IMR-90 (cell line): ENCODE measurements at regions not wholly inside any gene's neighbourhood (a gene's known extent, or its start where the extent isn't known, plus 50 kb on each side); places are given as distances from the start of the nearest gene placed in this dataset.

Source experiments
- ATAC-seq: fragments of 200-7000 bp; cut with Tn5 transposase; 2 replicates; pipeline ENCODE4 v1.9.1; 2020; ENCODE audit warnings: low read depth, mild to moderate bottlenecking, moderate library complexity
- BruUV-seq: library from RNA; stranded (reverse); fragments of 400-500 nt; replicated peaks from 2 replicates; lab custom pipeline; 2021; lab: Mats Ljungman, UMichigan
- CTCF ChIA-PET: fragments of 300-600 bp; formaldehyde crosslinking; extraction: SDS; loops from one replicate; lab custom pipeline; 2021; ENCODE audit warnings: antibody characterized with exemption; lab: Yijun Ruan, JAX
- POLR2A ChIA-PET: fragments of 300-600 bp; sonication (Branson Sonifier 250); formaldehyde crosslinking; loops from one replicate; lab custom pipeline; 2022; ENCODE audit warnings: antibody characterized with exemption; ENCODE audit not compliant: unreplicated experiment; lab: Charles Lee
- DNase-seq: peaks from one replicate; pipeline ENCODE4 v3.0.0; 2013
- H2AFZ ChIP-seq: replicated peaks from 2 replicates; pipeline ENCODE3; 2013; ENCODE audit warnings: low read length, mild to moderate bottlenecking; ENCODE audit not compliant: poor library complexity
- H2AK5ac ChIP-seq: 2 replicates; pipeline ENCODE4 v1.6.1; 2013; ENCODE audit warnings: low read depth, low read length, inconsistent platforms
- H2AK9ac ChIP-seq: replicated peaks from 2 replicates; pipeline ENCODE3; 2013; ENCODE audit warnings: mild to moderate bottlenecking, low read depth, low read length, moderate library complexity; ENCODE audit not compliant: poor library complexity
- H2BK120ac ChIP-seq: 2 replicates; pipeline ENCODE4 v1.6.1; 2013; ENCODE audit warnings: low read depth, low read length, inconsistent platforms
- H2BK15ac ChIP-seq: 3 replicates; pipeline ENCODE4 v1.6.1; 2013; ENCODE audit warnings: low read depth, low read length, inconsistent platforms
- H2BK20ac ChIP-seq: 2 replicates; pipeline ENCODE4 v1.6.1; 2013; ENCODE audit warnings: low read depth, mild to moderate bottlenecking, inconsistent platforms, low read length, moderate library complexity
- H2BK5ac ChIP-seq: 2 replicates; pipeline ENCODE4 v1.6.1; 2013; ENCODE audit warnings: mild to moderate bottlenecking, low read depth, low read length, inconsistent platforms; ENCODE audit not compliant: poor library complexity, severe bottlenecking
- H3K14ac ChIP-seq: replicated peaks from 2 replicates; pipeline ENCODE4 v1.6.1; 2013; ENCODE audit warnings: low read depth, low read length, inconsistent platforms
- H3K18ac ChIP-seq: 2 replicates; pipeline ENCODE4 v1.6.1; 2013; ENCODE audit warnings: low read depth, low read length, control low read depth
- H3K23ac ChIP-seq: 2 replicates; pipeline ENCODE4 v1.6.1; 2013; ENCODE audit warnings: low read depth, low read length, inconsistent platforms
- H3K27ac ChIP-seq: 2 replicates; pipeline ENCODE4 v1.5.1; 2013; ENCODE audit warnings: mild to moderate bottlenecking, control low read depth, low read length; ENCODE audit not compliant: insufficient read depth
- H3K27me3 ChIP-seq: 2 replicates; pipeline ENCODE4 v1.6.1; 2013; ENCODE audit warnings: low read length; ENCODE audit not compliant: control insufficient read depth, insufficient read depth
- H3K36me3 ChIP-seq: 2 replicates; pipeline ENCODE4 v1.6.1; 2013; ENCODE audit warnings: low read length, mixed read lengths; ENCODE audit not compliant: control insufficient read depth, insufficient read depth
- H3K4ac ChIP-seq: 2 replicates; pipeline ENCODE4 v1.6.1; 2013; ENCODE audit warnings: low read depth, low read length, inconsistent platforms
- H3K4me1 ChIP-seq: 2 replicates; pipeline ENCODE4 v1.6.1; 2013; ENCODE audit warnings: low read length, mixed read lengths; ENCODE audit not compliant: control insufficient read depth, insufficient read depth
- H3K4me2 ChIP-seq: 2 replicates; pipeline ENCODE4 v1.6.1; 2013; ENCODE audit warnings: low read depth, mild to moderate bottlenecking, control low read depth, low read length, moderate library complexity
- H3K4me3 ChIP-seq: 2 replicates; pipeline ENCODE4 v1.5.1; 2013; ENCODE audit warnings: low read depth, mild to moderate bottlenecking, control low read depth, low read length, moderate library complexity; ENCODE audit not compliant: insufficient read depth
- H3K56ac ChIP-seq: 2 replicates; pipeline ENCODE4 v1.6.1; 2013; ENCODE audit warnings: low read length, inconsistent platforms; ENCODE audit not compliant: insufficient read depth; ENCODE audit errors: extremely low read depth
- H3K79me1 ChIP-seq, 2 experiments: 2 replicates each; pipeline ENCODE4 v1.6.1; 2013; ENCODE audit warnings: low read length in 2 of 2, inconsistent platforms in 1 of 2, low read depth in 1 of 2
- H3K9ac ChIP-seq: 2 replicates; pipeline ENCODE4 v1.6.1; 2013; ENCODE audit warnings: low read depth, low read length, control low read depth
- H3K9me1 ChIP-seq: 2 replicates; pipeline ENCODE4 v1.6.1; 2013; ENCODE audit warnings: low read length, inconsistent platforms; ENCODE audit not compliant: insufficient read depth
- H3K9me3 ChIP-seq: 2 replicates; pipeline ENCODE4 v1.6.1; 2013; ENCODE audit warnings: low read length; ENCODE audit not compliant: control insufficient read depth, insufficient read depth
- H4K20me1 ChIP-seq: 2 replicates; pipeline ENCODE4 v1.6.1; 2013; ENCODE audit warnings: low read length, inconsistent platforms; ENCODE audit not compliant: insufficient read depth
- H4K5ac ChIP-seq: 2 replicates; pipeline ENCODE4 v1.6.1; 2013; ENCODE audit warnings: mild to moderate bottlenecking, low read depth, low read length, control low read depth
- H4K8ac ChIP-seq, 2 experiments: 2 replicates each; pipeline ENCODE4 v1.6.1; 2013; ENCODE audit warnings: low read depth in 2 of 2, low read length in 2 of 2, control low read depth in 1 of 2, inconsistent platforms in 1 of 2
- H4K91ac ChIP-seq: 2 replicates; pipeline ENCODE4 v1.6.1; 2013; ENCODE audit warnings: low read depth, low read length, inconsistent platforms; ENCODE audit not compliant: insufficient read depth
- MAFK ChIP-seq: IDR thresholded peaks from 2 replicates; pipeline ENCODE4 v1.6.1; 2012; ENCODE audit warnings: low read depth, low read length, improper control_type of control experiment
- NFE2L2 ChIP-seq: fragments of 150-350 bp; IDR thresholded peaks from 2 replicates; pipeline ENCODE4 v1.6.1; 2016; ENCODE audit warnings: low read depth, mild to moderate bottlenecking, low read length
- RAD21 ChIP-seq: IDR thresholded peaks from 2 replicates; pipeline ENCODE4 v1.6.1; 2012; ENCODE audit warnings: low read length, improper control_type of control experiment
- dilution Hi-C: fragments of 300-500 bp; cut with HindIII; formaldehyde crosslinking; loops from one replicate; pipeline ENCODE4 v1.14.3; 2018; ENCODE audit warnings: low sequenced_read_pairs; ENCODE audit not compliant: unreplicated experiment
- in situ Hi-C: fragments of 300-500 bp; cut with MboI; formaldehyde crosslinking; loops from 3 replicates; pipeline ENCODE4 v1.14.3; 2019; ENCODE audit warnings: low sequenced_read_pairs, inconsistent platforms, mixed read lengths
- intact Hi-C: fragments of 100-400 bp; cut with micrococcal nuclease; formaldehyde crosslinking; loops from 2 replicates; pipeline ENCODE4 v1.10.0; 2022

DNA sequence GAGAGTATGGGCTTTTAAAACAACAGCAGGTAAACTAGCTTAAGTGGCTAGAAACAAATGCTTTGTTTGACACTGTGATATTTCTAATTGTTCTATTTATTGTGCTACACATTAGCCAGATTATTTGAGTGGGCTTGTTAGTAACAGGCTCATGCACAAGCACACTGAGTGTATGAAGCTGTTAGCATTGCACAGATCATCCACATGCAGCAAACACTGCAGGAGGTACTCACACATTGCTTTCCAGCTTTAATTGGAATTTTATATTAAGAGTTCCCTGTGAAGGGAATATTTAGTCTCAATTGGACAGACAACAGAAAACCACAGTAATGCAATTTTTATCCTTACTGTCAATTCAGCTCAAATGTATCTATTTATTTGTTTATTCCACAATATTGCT lies 92.9 kb upstream of the ZNF804B start:
- in situ Hi-C loops (no loop called here), intact Hi-C loops (no loop called here), dilution Hi-C loops (no loop called here)
- ChIA-PET CTCF (no interaction called here), POLR2A (no interaction called here)
- Histone ChIP-seq H4K91ac (no peak overlapping the region), H4K20me1 (no peaks in the 10 kb centered on the region), H3K4me3 (no peak overlapping the region), H3K9me1 (no peaks in the 10 kb centered on the region), H3K4me2 (no peak overlapping the region), H3K14ac (no peak overlapping the region), H3K79me1 (no peaks in the 10 kb centered on the region), H3K23ac (no peak overlapping the region), H3K56ac (no peak overlapping the region), H3K4ac (no peak overlapping the region), H3K4me1 (no peaks in the 10 kb centered on the region), H3K36me3 (no peaks in the 10 kb centered on the region), H3K9ac (no peak overlapping the region), H2AK9ac (no peak overlapping the region), H3K27ac (no peak overlapping the region), H3K27me3 (no peaks in the 10 kb centered on the region), H2AFZ (no peak overlapping the region), H2BK15ac (no peak overlapping the region), H3K9me3 (peaks cover 2% of the 10 kb centered on the region; the same call in 1 of the 2 replicates), H2BK20ac (no peak overlapping the region), H2AK5ac (no peak overlapping the region), H2BK120ac (no peak overlapping the region), H3K18ac (no peak overlapping the region), H4K5ac (no peak overlapping the region), H2BK5ac (no peak overlapping the region), H4K8ac (no peak overlapping the region)
- no peak for TF ChIP-seq RAD21
- no peak for TF ChIP-seq MAFK
- TF ChIP-seq NFE2L2: no peak
- no peak for ATAC-seq
- no TSS peak for BruUV-seq
- DNase-seq: no peak
